Activated naive CD4-positive, alpha-beta T cell treated with anti-CD3 and anti-CD28 coated beads, Interleukin-2, amount 50 U/mL, for 24 hours (primary cell): ENCODE measurements at regions not wholly inside any gene's neighbourhood (a gene's known extent, or its start where the extent isn't known, plus 50 kb on each side); places are given as distances from the start of the nearest gene placed in this dataset.

Experiments
- H3K27ac Mint-ChIP-seq: one replicate; pipeline ENCODE4 v1.8.0; 2021; ENCODE audit warnings: mild to moderate bottlenecking, mixed read lengths
- H3K27me3 Mint-ChIP-seq: one replicate; pipeline ENCODE4 v1.8.0; 2021; ENCODE audit warnings: mixed read lengths
- H3K36me3 Mint-ChIP-seq: one replicate; pipeline ENCODE4 v1.8.0; 2021; ENCODE audit warnings: mixed read lengths
- H3K4me1 Mint-ChIP-seq: one replicate; pipeline ENCODE4 v1.8.0; 2021; ENCODE audit warnings: mixed read lengths
- H3K4me3 Mint-ChIP-seq: one replicate; pipeline ENCODE4 v1.8.0; 2021; ENCODE audit warnings: mild to moderate bottlenecking, mixed read lengths
- H3K9me3 Mint-ChIP-seq: one replicate; pipeline ENCODE4 v1.8.0; 2021; ENCODE audit warnings: mixed read lengths

DNA sequence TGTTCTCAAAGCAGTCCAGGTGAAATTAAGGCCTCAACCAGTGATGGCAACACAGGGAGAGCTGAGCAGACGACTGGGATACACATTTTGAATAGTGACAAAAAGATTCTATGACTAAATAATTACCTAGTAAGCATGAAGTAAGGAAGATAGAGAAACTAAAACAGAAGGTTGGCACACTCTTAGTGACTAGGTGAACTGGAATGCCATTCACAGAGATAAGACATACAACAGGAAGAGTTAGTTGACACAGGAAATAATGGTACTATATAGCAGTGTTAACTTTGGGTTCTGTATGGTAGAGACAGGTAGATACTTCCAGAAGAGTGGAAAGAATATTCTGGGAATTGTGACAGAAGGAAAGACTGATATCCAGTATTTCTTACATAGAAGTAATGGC, 181.8 kb upstream of the NT5C1B start:
- Mint-ChIP-seq H3K36me3 (peaks cover 14% of the 10 kb centered on the region), H3K4me1 (no peaks in the 10 kb centered on the region), H3K9me3 (no peaks in the 10 kb centered on the region), H3K4me3 (no peak overlapping the region), H3K27me3 (peaks cover 1% of the 10 kb centered on the region), H3K27ac (no peak overlapping the region)

- Mint-ChIP-seq H3K4me1 (no peaks in the 10 kb centered on the region), H3K27me3 (no peaks in the 10 kb centered on the region), H3K4me3 (no peak overlapping the region), H3K9me3 (peaks cover 7% of the 10 kb centered on the region), H3K36me3 (peaks cover 25% of the 10 kb centered on the region), H3K27ac (no peak overlapping the region)
Observed at GRCh38 chr2:18763338-18763737, 174.0 kb upstream of the NT5C1B start.

DNA sequence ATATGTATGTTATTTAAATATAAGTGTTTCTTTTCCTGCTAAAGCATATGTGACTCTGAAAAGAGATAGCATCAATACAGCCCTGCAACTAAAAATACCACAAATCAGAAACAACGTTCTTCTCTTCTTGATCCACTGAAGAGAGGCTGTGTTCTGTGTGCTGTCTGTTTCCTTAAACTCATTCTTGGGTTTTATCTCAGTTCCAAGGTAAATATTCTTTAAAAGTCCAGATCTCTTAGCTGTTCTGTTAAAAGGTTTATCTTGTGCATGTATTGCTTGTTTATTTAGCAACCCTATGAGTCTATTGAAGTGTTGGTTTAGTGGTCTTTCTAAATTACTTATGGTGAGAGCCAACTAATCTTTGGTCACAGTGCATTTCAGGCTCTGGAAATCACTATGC, 173.3 kb upstream of the NT5C1B start:
- Mint-ChIP-seq H3K27me3 (no peaks in the 10 kb centered on the region), H3K4me3 (no peak overlapping the region), H3K27ac (no peak overlapping the region), H3K9me3 (peaks cover 7% of the 10 kb centered on the region), H3K4me1 (no peaks in the 10 kb centered on the region), H3K36me3 (peaks cover 23% of the 10 kb centered on the region)

DNA sequence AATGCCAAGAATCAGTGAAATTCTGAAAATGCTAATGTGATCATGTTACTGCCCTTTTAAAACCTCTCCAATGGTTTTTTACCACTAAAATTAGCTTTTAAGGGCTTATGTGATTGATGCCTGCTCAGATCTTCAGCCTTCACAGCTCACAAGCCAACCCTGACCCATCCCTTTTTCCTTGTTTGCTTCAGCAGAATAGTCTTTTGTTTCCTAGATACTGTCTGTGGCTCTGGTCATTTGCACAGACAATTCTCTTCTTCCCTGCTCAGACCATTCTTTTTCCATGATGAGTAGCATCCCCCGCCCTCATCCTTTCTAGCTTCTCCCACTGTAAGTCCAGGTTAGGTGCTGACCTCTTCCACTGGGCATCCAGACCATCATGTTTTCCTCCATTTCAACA, 164.9 kb upstream of the NT5C1B start:
- no peak overlapping the region for H3K4me3 Mint-ChIP-seq
- peaks cover 6% of the 10 kb centered on the region for H3K36me3 Mint-ChIP-seq
- H3K27ac Mint-ChIP-seq = no peak overlapping the region

GRCh38 chr2:18753722-18754121, 164.4 kb upstream of the NT5C1B start:
- Mint-ChIP-seq H3K27me3 (no peaks in the 10 kb centered on the region), H3K36me3 (peaks cover 1% of the 10 kb centered on the region), H3K4me1 (no peaks in the 10 kb centered on the region), H3K9me3 (no peaks in the 10 kb centered on the region), H3K27ac (no peak overlapping the region), H3K4me3 (no peak overlapping the region)

More for the DNA sequence above, 164.9 kb upstream of the NT5C1B start:
- H3K9me3 Mint-ChIP-seq = peaks cover 3% of the 10 kb centered on the region
- H3K27me3 Mint-ChIP-seq = no peaks in the 10 kb centered on the region
- no peaks in the 10 kb centered on the region for H3K4me1 Mint-ChIP-seq

GRCh38 chr2:18752667-18753422, 163.5 kb upstream of the NT5C1B start:
- Mint-ChIP-seq H3K36me3 (peaks cover 1% of the 10 kb centered on the region), H3K9me3 (no peaks in the 10 kb centered on the region), H3K4me1 (no peaks in the 10 kb centered on the region), H3K4me3 (no peak overlapping the region), H3K27me3 (no peaks in the 10 kb centered on the region), H3K27ac (no peak overlapping the region)

DNA sequence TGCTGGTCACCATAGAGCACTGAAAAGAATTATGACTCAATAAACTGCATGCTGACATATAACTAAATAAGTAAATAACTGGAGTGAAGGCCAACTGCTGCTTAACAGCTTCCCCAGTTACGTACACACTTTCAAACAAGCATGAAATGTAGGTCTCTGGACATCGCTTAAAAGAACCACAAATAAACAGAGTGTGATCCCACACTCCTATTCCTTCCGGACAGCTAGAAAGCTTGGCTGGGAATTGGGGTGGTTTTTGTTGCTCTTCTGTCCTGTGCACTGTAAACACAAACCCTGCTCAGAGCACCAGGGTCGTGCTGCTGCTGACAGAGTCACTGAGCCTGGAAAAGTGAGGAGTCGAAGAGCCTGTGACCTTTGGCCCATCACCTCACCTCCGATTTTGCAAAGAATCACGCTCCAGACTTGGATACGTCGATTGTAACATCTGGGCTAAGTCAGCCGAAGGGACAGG, 162.7 kb upstream of the NT5C1B start:
- Mint-ChIP-seq H3K9me3 (no peaks in the 10 kb centered on the region), H3K4me1 (no peaks in the 10 kb centered on the region), H3K36me3 (peaks cover 1% of the 10 kb centered on the region), H3K27me3 (no peaks in the 10 kb centered on the region), H3K27ac (no peak overlapping the region), H3K4me3 (no peak overlapping the region)

- H3K4me1 Mint-ChIP-seq = no peaks in the 10 kb centered on the region
- H3K9me3 Mint-ChIP-seq = no peaks in the 10 kb centered on the region
- no peak overlapping the region for H3K4me3 Mint-ChIP-seq
- H3K36me3 Mint-ChIP-seq = no peaks in the 10 kb centered on the region
- H3K27ac Mint-ChIP-seq = no peak overlapping the region
- H3K27me3 Mint-ChIP-seq = no peaks in the 10 kb centered on the region
Observed at GRCh38 chr2:18750672-18751554, 161.5 kb upstream of the NT5C1B start.

DNA sequence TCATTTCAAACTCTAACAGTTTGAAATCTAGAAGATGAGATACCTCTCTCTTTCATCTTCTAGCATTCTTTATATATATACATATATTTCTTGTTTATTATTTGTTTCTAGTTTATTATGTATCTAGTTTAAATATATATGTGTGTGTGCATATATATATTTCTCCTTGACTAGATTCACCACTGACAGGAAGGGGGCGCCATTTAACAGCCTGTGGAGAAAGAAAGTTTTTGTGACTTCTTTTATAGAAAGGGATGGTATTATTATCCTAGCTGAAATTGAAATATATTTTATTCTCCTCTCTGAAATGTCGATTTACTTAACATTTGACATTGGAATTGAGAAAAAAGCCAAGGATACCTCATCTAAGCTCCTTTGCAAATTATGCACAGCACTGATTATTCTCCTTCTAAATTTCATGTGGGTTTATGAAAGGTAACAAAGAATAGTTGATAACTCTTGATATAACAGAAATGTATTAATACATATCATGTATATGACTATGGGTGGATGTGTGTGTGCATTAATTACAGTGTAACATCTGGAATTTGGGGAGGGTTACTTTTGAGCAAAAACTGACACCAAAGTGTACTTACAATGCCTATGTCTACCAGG, 160.7 kb upstream of the NT5C1B start:
- Mint-ChIP-seq H3K9me3 (no peaks in the 10 kb centered on the region), H3K4me3 (no peak overlapping the region), H3K4me1 (no peaks in the 10 kb centered on the region), H3K27ac (no peak overlapping the region), H3K27me3 (no peaks in the 10 kb centered on the region), H3K36me3 (no peaks in the 10 kb centered on the region)

- H3K27me3 Mint-ChIP-seq = no peaks in the 10 kb centered on the region
- no peaks in the 10 kb centered on the region for H3K9me3 Mint-ChIP-seq
- H3K4me1 Mint-ChIP-seq = no peaks in the 10 kb centered on the region
- no peak overlapping the region for H3K4me3 Mint-ChIP-seq
- no peak overlapping the region for H3K27ac Mint-ChIP-seq
- H3K36me3 Mint-ChIP-seq = peaks cover 2% of the 10 kb centered on the region
Observed at GRCh38 chr2:18745431-18746272, 156.3 kb upstream of the NT5C1B start.

DNA sequence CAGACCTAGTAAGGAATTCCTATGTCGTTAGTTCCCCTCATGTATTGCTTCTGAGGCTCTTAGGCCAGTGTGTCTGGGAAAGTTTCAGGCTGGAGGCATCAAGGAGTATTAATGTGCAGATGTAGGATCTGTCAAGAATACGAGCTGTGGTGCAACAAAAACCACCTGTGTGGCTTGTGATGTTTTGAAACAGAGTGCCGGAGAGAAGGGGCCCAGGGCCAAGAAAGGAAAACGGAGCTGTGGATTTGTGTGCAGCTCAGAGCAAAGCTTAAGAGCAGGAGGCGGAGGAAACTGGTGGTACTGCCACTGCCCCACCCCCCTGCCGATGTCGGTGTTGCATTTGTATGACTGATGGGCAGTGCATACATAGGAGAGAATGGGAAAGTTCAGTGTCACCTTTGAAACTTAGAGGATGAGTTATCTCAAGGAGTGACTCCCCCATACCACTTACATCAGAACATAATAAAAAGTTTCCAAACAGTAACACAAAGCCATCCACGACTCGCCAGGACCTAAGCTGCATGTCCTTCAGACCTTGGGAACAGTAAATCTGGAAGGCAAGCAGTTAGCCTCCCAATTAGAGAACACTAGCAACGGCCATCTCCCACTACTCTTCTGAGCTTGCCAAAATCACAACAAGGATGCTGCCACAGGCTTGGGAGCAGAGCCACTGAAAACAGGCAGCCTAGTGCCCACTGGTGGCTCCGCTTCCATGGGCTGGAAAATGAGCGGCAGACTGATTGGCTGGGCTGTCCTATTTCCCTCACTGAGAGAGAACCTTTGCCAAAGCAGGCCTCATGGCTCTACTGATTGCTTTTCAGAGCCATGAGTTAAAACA, 152.7 kb upstream of the NT5C1B start:
- Mint-ChIP-seq H3K27me3 (no peaks in the 10 kb centered on the region), H3K27ac (no peak overlapping the region), H3K4me3 (no peak overlapping the region), H3K9me3 (peaks cover 6% of the 10 kb centered on the region), H3K4me1 (no peaks in the 10 kb centered on the region), H3K36me3 (peaks cover 4% of the 10 kb centered on the region)

GRCh38 chr2:18741191-18741590, 151.8 kb upstream of the NT5C1B start:
- no peak overlapping the region for H3K4me3 Mint-ChIP-seq
- peaks cover 7% of the 10 kb centered on the region for H3K36me3 Mint-ChIP-seq
- H3K27ac Mint-ChIP-seq = no peak overlapping the region
- no peaks in the 10 kb centered on the region for H3K4me1 Mint-ChIP-seq
- H3K9me3 Mint-ChIP-seq = peaks cover 11% of the 10 kb centered on the region
- H3K27me3 Mint-ChIP-seq = no peaks in the 10 kb centered on the region

- no peaks in the 10 kb centered on the region for H3K4me1 Mint-ChIP-seq
- peaks cover 10% of the 10 kb centered on the region for H3K36me3 Mint-ChIP-seq
- H3K9me3 Mint-ChIP-seq = peaks cover 16% of the 10 kb centered on the region
- no peak overlapping the region for H3K4me3 Mint-ChIP-seq
- no peaks in the 10 kb centered on the region for H3K27me3 Mint-ChIP-seq
- H3K27ac Mint-ChIP-seq = no peak overlapping the region
Observed at GRCh38 chr2:18740474-18740881, 151.1 kb upstream of the NT5C1B start.

DNA sequence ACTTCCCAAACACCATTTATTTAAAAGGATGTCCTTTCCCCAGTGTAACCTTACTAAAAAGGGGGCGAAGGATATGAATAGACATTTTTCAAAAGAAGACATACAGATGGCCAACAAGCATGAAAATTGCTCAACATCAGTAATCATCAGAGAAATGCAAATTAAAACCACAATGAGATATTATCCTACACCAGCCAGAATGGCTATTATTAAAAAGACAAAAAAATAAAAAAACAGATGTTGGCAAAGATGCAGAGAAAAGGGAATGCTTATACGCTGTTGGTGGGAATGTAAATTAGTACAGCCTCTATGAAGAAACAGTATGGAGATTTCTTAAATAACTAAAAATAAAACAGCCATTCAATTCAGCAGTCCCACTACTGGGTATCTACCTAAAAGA, 142.3 kb upstream of the NT5C1B start:
- no peak overlapping the region for H3K27ac Mint-ChIP-seq
- no peaks in the 10 kb centered on the region for H3K27me3 Mint-ChIP-seq
- peaks cover 23% of the 10 kb centered on the region for H3K36me3 Mint-ChIP-seq
- no peaks in the 10 kb centered on the region for H3K4me1 Mint-ChIP-seq
- no peak overlapping the region for H3K4me3 Mint-ChIP-seq
- H3K9me3 Mint-ChIP-seq = peaks cover 14% of the 10 kb centered on the region
